Muscle layer of colon (tissue), 2 donors: ENCODE measurements at regions not wholly inside any gene's neighbourhood (a gene's known extent, or its start where the extent isn't known, plus 50 kb on each side); places are given as distances from the start of the nearest gene placed in this dataset.
"Not testable (repeated sequence)": the region's sequence is repeated elsewhere in the genome, so short reads cannot be mapped to it uniquely, and the experiment has no call there.

Experiments used
- H3K27ac ChIP-seq: one replicate; pipeline ENCODE4 v1.7.0; 2013; ENCODE audit warnings: low read depth, mild to moderate bottlenecking, low read length, moderate library complexity
- H3K27me3 ChIP-seq, 2 donors: one replicate each; pipeline ENCODE4 v1.7.0; 2013; ENCODE audit warnings: low read length in 2 of 2, mild to moderate bottlenecking in 2 of 2; ENCODE audit not compliant: insufficient read depth in 2 of 2, control insufficient read depth in 1 of 2
- H3K36me3 ChIP-seq: one replicate; pipeline ENCODE4 v1.7.0; 2013; ENCODE audit warnings: mild to moderate bottlenecking, low read length; ENCODE audit not compliant: insufficient read depth
- H3K4me1 ChIP-seq: one replicate; pipeline ENCODE4 v1.7.0; 2013; ENCODE audit warnings: mild to moderate bottlenecking, low read length; ENCODE audit not compliant: insufficient read depth
- H3K4me3 ChIP-seq, 2 donors: one replicate each; pipeline ENCODE4 v1.7.0; 2013; ENCODE audit warnings: low read length in 2 of 2, low read depth in 1 of 2, mild to moderate bottlenecking in 1 of 2, moderate library complexity in 1 of 2
- H3K9ac ChIP-seq: one replicate; pipeline ENCODE4 v1.7.0; 2013; ENCODE audit warnings: low read length
- H3K9me3 ChIP-seq: one replicate; pipeline ENCODE4 v1.7.0; 2013; ENCODE audit warnings: mild to moderate bottlenecking, low read length
- donor health status: abdominal sarcoma.
- donor health status: Adenocarcinoma of cecum.

GRCh38 chr13:62113179-62113578 lies 697.5 kb upstream of the PCDH20 start:
- H3K4me3 ChIP-seq, result no peak overlapping the region
- no peaks in the 10 kb centered on the region for H3K36me3 ChIP-seq
- no peak overlapping the region for H3K27ac ChIP-seq
- no peaks in the 10 kb centered on the region for H3K4me1 ChIP-seq
- H3K27me3 ChIP-seq, result no peaks in the 10 kb centered on the region
- no peaks in the 10 kb centered on the region for H3K9me3 ChIP-seq
- H3K9ac ChIP-seq, result no peak overlapping the region

GRCh38 chr13:62110079-62110478 lies 694.4 kb upstream of the PCDH20 start:
- no peaks in the 10 kb centered on the region for H3K9me3 ChIP-seq
- no peak overlapping the region for H3K4me3 ChIP-seq
- no peak overlapping the region for H3K9ac ChIP-seq
- no peak overlapping the region for H3K27ac ChIP-seq
- no peaks in the 10 kb centered on the region for H3K36me3 ChIP-seq
- no peaks in the 10 kb centered on the region for H3K4me1 ChIP-seq
- H3K27me3 ChIP-seq, result no peaks in the 10 kb centered on the region

GRCh38 chr13:62104136-62104535 lies 688.5 kb upstream of the PCDH20 start:
- H3K36me3 ChIP-seq, H3K9me3 ChIP-seq, H3K4me3 ChIP-seq, H3K27me3 ChIP-seq, H3K9ac ChIP-seq, H3K27ac ChIP-seq, H3K4me1 ChIP-seq: not testable (repeated sequence)

DNA sequence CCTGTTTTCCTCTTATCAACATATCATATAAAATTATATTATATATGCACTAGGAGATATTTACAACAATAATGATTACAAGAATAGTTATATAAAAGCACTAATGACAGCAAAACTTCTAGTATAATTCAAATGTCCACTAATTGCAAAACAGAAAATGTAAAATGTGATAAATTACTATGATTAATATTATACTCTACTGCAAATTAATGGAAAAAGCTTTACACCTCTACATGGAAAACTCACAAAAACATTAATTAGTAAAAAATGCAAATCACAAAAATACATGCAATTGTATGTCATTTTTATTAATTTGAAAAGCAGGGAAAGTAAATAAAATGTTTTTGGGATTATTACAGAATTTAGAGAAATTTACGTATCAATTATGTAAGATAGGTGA lies 681.0 kb upstream of the PCDH20 start:
- no peaks in the 10 kb centered on the region for H3K36me3 ChIP-seq
- no peaks in the 10 kb centered on the region for H3K27me3 ChIP-seq
- H3K9me3 ChIP-seq, result no peaks in the 10 kb centered on the region
- no peak overlapping the region for H3K4me3 ChIP-seq
- H3K27ac ChIP-seq, result no peak overlapping the region
- H3K9ac ChIP-seq, result no peak overlapping the region
- no peaks in the 10 kb centered on the region for H3K4me1 ChIP-seq

DNA sequence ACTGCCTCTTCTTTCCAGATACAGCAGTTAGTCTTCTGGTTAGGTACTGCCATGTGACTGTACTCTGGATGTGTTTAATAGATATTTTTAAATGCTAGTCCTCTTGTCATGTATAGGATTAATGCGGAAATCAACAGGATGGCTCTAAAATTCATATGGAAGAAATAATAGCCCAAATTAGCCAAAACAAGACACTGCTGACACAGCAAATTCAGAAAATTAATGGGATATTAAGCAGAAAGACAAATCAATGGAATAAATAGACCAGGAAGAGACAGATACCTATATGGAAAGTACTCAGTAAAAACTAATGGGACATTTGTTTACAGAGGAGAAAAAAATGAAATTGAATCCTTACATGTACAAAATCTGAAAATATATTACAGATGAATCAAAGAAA lies 679.3 kb upstream of the PCDH20 start:
- Histone ChIP-seq H3K9ac (no peak overlapping the region), H3K9me3 (no peaks in the 10 kb centered on the region), H3K27ac (no peak overlapping the region), H3K4me1 (no peaks in the 10 kb centered on the region), H3K36me3 (no peaks in the 10 kb centered on the region), H3K4me3 (no peak overlapping the region), H3K27me3 (no peaks in the 10 kb centered on the region)

GRCh38 chr13:62093984-62094780 lies 678.5 kb upstream of the PCDH20 start:
- H3K4me3 ChIP-seq, result no peak overlapping the region
- no peaks in the 10 kb centered on the region for H3K4me1 ChIP-seq
- H3K27me3 ChIP-seq, result no peaks in the 10 kb centered on the region
- no peak overlapping the region for H3K9ac ChIP-seq
- no peak overlapping the region for H3K27ac ChIP-seq
- no peaks in the 10 kb centered on the region for H3K9me3 ChIP-seq
- H3K36me3 ChIP-seq, result no peaks in the 10 kb centered on the region

DNA sequence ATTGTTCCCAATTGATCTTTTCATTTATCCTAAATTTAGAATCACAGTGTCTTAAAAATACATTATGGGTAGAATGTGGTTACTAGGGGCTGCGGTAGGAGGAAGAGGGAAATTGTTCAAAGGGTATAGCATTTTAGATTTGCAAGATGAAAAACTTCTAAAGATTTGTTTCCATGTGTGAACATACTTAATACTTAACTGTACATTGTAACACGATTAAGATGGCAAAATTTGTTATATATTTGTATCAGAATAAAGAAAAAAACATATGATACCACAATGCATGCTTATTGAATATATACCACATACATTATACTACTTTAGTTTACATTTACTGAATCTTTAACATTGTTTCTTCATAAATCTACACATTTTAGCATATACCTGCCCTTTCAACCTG lies 677.3 kb upstream of the PCDH20 start:
- Histone ChIP-seq H3K4me3 (no peak overlapping the region), H3K36me3 (no peaks in the 10 kb centered on the region), H3K9me3 (no peaks in the 10 kb centered on the region), H3K4me1 (no peaks in the 10 kb centered on the region), H3K27ac (no peak overlapping the region), H3K9ac (no peak overlapping the region), H3K27me3 (no peaks in the 10 kb centered on the region)

- Histone ChIP-seq H3K9me3 (no peaks in the 10 kb centered on the region), H3K4me3 (no peak overlapping the region), H3K36me3 (no peaks in the 10 kb centered on the region), H3K9ac (no peak overlapping the region), H3K27me3 (no peaks in the 10 kb centered on the region), H3K4me1 (no peaks in the 10 kb centered on the region), H3K27ac (no peak overlapping the region)
Observed at GRCh38 chr13:62092536-62092935, 676.9 kb upstream of the PCDH20 start.

GRCh38 chr13:62088165-62088564 lies 672.5 kb upstream of the PCDH20 start:
- Histone ChIP-seq H3K27me3 (no peaks in the 10 kb centered on the region), H3K4me3 (no peak overlapping the region), H3K9me3 (no peaks in the 10 kb centered on the region), H3K27ac (no peak overlapping the region), H3K36me3 (no peaks in the 10 kb centered on the region), H3K9ac (no peak overlapping the region), H3K4me1 (no peaks in the 10 kb centered on the region)

DNA sequence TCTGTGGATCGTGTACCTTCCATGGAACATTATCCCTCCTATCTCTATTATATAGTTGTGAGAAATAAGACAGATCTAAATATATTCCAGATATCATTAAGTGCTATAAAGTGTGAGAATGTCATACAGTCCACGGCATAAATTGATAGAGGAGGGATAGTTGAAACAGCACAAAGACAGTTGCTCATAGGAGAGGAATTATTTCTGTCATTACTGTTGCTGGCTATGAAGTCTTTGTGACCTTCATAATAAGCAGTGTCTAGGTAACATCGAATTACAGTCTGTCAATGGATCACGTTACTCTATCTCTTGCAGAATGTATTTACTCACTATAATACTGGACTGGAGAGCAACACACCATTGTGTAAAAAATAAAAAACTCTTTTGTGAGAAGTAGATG lies 671.5 kb upstream of the PCDH20 start:
- no peaks in the 10 kb centered on the region for H3K4me1 ChIP-seq
- no peaks in the 10 kb centered on the region for H3K27me3 ChIP-seq
- no peaks in the 10 kb centered on the region for H3K36me3 ChIP-seq
- no peak overlapping the region for H3K4me3 ChIP-seq
- no peak overlapping the region for H3K9ac ChIP-seq
- no peaks in the 10 kb centered on the region for H3K9me3 ChIP-seq
- no peak overlapping the region for H3K27ac ChIP-seq

GRCh38 chr13:62085337-62086229 lies 669.9 kb upstream of the PCDH20 start:
- Histone ChIP-seq H3K36me3 (no peaks in the 10 kb centered on the region), H3K27ac (no peak overlapping the region), H3K27me3 (no peaks in the 10 kb centered on the region), H3K4me3 (no peak overlapping the region), H3K9ac (no peak overlapping the region), H3K4me1 (no peaks in the 10 kb centered on the region), H3K9me3 (no peaks in the 10 kb centered on the region)
